ENCODE measurements at regions not wholly inside any gene's neighbourhood (a gene's known extent, or its start where the extent isn't known, plus 50 kb on each side); places are given as distances from the start of the nearest gene placed in this dataset.

DNA sequence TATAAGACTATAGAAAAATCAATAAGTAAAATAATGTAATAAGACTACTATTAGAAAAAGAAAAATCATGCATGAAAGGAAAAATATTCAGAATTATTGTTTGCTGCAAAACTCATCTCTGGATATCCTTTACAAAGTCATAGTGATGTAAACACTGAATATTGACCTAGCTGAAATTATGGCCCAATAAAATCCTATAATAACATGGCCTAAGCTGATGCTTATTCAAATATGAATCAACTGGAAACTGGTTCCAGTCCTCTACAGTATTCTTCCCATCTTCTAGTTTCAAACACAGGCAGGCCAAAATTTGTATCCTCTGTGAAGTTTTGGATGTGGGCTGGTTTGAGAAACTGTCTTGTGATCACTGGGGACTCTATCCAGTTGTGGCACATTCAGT, 134.5 kb downstream of the CNTN3 start:
- POLR2A ChIA-PET = no interaction called here
- TF ChIP-seq, protein P1, sequence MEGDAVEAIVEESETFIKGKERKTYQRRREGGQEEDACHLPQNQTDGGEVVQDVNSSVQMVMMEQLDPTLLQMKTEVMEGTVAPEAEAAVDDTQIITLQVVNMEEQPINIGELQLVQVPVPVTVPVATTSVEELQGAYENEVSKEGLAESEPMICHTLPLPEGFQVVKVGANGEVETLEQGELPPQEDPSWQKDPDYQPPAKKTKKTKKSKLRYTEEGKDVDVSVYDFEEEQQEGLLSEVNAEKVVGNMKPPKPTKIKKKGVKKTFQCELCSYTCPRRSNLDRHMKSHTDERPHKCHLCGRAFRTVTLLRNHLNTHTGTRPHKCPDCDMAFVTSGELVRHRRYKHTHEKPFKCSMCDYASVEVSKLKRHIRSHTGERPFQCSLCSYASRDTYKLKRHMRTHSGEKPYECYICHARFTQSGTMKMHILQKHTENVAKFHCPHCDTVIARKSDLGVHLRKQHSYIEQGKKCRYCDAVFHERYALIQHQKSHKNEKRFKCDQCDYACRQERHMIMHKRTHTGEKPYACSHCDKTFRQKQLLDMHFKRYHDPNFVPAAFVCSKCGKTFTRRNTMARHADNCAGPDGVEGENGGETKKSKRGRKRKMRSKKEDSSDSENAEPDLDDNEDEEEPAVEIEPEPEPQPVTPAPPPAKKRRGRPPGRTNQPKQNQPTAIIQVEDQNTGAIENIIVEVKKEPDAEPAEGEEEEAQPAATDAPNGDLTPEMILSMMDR (IDR thresholded peaks at IDR 0.05) = no peak
- no peak overlapping the region for H3K4me3 Mint-ChIP-seq

DNA sequence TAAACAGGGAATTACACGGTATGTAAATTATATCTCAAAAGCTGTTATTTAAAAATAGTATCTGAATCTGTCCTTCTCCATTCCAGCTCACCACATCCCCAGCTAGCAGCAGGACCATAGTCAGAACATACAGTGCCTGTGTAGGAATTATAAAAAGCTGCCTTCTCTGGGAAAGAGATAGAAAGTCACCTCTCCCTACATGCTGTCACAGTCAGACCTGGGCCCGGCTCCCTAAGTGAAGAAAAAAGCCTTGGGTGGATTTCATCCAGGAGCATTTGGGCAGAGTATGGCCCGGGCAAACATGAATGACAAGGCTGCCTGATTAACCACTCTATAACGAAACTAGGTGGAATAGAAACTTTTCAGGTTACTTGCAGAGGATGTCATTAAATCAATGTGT, 144.1 kb downstream of the CNTN3 start:
- DNase-seq (no peak), ATAC-seq (ENCODE audit: low read depth) (no peak)
- intact Hi-C loops (cut with micrococcal nuclease) = no loop called here
- Mint-ChIP-seq H3K4me1 (no peaks in the 10 kb centered on the region), H3K27ac (no peak overlapping the region), H3K36me3 (ENCODE audit: low read depth) (no peaks in the 10 kb centered on the region), H3K4me3 (no peak overlapping the region), H3K27me3 (no peaks in the 10 kb centered on the region), H3K9me3 (peaks cover 8% of the 10 kb centered on the region)
- TF ChIP-seq, protein P1 (IDR thresholded peaks at IDR 0.05) = no peak
- ChIA-PET POLR2A (no interaction called here), CTCF (no interaction called here)

More for the DNA sequence above, 134.5 kb downstream of the CNTN3 start:
- H3K27ac Mint-ChIP-seq = no peak overlapping the region
- no peaks in the 10 kb centered on the region for H3K4me1 Mint-ChIP-seq
- intact Hi-C loops (cut with micrococcal nuclease) = no loop called here
- DNase-seq (no peak), ATAC-seq (ENCODE audit: low read depth) (no peak)
- H3K36me3 Mint-ChIP-seq (ENCODE audit: low read depth) = no peaks in the 10 kb centered on the region
- H3K27me3 Mint-ChIP-seq = no peaks in the 10 kb centered on the region
- H3K9me3 Mint-ChIP-seq = peaks cover 7% of the 10 kb centered on the region
- CTCF ChIA-PET = no interaction called here

DNA sequence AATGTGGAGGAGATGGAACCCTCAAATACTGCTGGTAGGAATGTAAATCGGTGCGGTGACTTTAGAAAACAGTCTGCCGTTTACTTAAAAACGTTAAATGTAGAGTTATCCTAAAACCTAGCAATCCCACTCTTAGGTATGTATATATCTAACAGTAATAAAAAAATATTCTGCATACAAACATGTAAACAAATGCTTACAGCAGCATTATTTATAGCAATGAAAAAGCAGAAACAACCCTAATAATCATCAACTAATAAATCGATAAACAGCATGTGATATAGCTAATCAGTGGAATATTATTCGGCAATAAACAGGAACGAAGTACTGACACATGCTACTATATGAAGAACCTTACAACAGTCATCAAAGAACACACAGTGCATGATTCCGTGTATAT, 144.7 kb downstream of the CNTN3 start:
- ATAC-seq (ENCODE audit: low read depth) = no peak
- Mint-ChIP-seq H3K36me3 (ENCODE audit: low read depth) (no peaks in the 10 kb centered on the region), H3K27ac (no peak overlapping the region), H3K4me1 (no peaks in the 10 kb centered on the region), H3K27me3 (no peaks in the 10 kb centered on the region), H3K9me3 (peaks cover 7% of the 10 kb centered on the region), H3K4me3 (no peak overlapping the region)
- ChIA-PET CTCF (no interaction called here), POLR2A (no interaction called here)
- TF ChIP-seq, protein P1 (IDR thresholded peaks at IDR 0.05) = no peak
- no peak for DNase-seq
- intact Hi-C loops (cut with micrococcal nuclease) = no loop called here

- no peak for ATAC-seq (ENCODE audit: low read depth)
- TF ChIP-seq, protein P1 (IDR thresholded peaks at IDR 0.05) = no peak
- no peak for DNase-seq
- H3K27ac Mint-ChIP-seq = no peak overlapping the region
- H3K36me3 Mint-ChIP-seq (ENCODE audit: low read depth) = no peaks in the 10 kb centered on the region
- H3K4me1 Mint-ChIP-seq = no peaks in the 10 kb centered on the region
- no peaks in the 10 kb centered on the region for H3K27me3 Mint-ChIP-seq
- no peak overlapping the region for H3K4me3 Mint-ChIP-seq
- peaks cover 6% of the 10 kb centered on the region for H3K9me3 Mint-ChIP-seq
- intact Hi-C loops (cut with micrococcal nuclease) = no loop called here
- POLR2A ChIA-PET = no interaction called here
- CTCF ChIA-PET = no interaction called here
Measured at GRCh38 chr3:74469151-74469550, 145.3 kb downstream of the CNTN3 start.

DNA sequence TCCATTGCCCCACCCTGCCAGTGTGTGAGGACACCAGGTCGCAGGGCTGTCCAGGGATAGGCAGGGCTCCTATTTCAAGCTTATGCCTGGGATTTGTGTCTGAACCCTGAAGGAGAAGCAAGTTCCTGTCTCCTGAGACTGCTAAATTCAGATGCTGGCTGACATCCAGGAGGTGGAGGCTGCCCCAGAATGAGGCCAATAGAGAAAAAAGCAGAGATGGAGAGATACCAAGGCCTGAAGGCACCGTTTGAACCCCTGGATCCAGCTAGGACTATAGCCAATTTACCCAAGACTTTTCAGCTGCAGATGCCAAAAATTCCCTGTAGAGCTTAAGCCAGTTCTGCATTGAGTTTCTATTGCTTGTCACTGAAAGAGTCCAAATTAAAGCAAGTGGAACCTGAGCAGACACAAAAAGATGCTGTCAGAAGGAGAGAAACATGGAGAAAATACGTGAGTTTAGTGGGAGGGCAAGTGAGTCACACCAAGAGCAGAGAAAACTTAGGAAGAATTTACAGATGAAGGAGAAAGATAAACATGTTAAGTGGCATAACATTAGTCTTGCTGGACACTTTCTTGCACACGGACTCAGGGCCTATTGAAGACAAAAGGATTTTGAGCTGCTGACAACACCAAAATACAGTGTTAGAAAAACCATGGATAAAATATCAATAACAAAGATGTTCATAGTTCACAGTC, 148.6 kb downstream of the CNTN3 start:
- H3K27ac Mint-ChIP-seq = no peak overlapping the region
- no peaks in the 10 kb centered on the region for H3K27me3 Mint-ChIP-seq
- no peak overlapping the region for H3K4me3 Mint-ChIP-seq
- intact Hi-C loops (cut with micrococcal nuclease) = no loop called here
- no peak for DNase-seq
- ChIA-PET CTCF (no interaction called here), POLR2A (no interaction called here)
- no peaks in the 10 kb centered on the region for H3K36me3 Mint-ChIP-seq (ENCODE audit: low read depth)
- peaks cover 11% of the 10 kb centered on the region for H3K9me3 Mint-ChIP-seq
- TF ChIP-seq, protein P1 (IDR thresholded peaks at IDR 0.05) = no peak
- no peak for ATAC-seq (ENCODE audit: low read depth)
- no peaks in the 10 kb centered on the region for H3K4me1 Mint-ChIP-seq

Measured in activated B cell treated with CpG ODN at 0.5 μM for 24 hours (primary cell).